HepG2 (cell line): ENCODE measurements at regions not wholly inside any gene's neighbourhood (a gene's known extent, or its start where the extent isn't known, plus 50 kb on each side); places are given as distances from the start of the nearest gene placed in this dataset.

Source experiments
- ATAC-seq: fragments of 200-7000 bp; cut with Tn5 transposase; 3 replicates; pipeline ENCODE4 v1.9.1; 2020; ENCODE audit warnings: mild to moderate bottlenecking, moderate library complexity
- BruUV-seq: library from RNA; stranded (reverse); fragments of 400-500 nt; replicated peaks from 2 replicates; lab custom pipeline; 2021; lab: Mats Ljungman, UMichigan
- CTCF ChIA-PET: fragments of 300-600 bp; formaldehyde crosslinking; extraction: SDS; loops from one replicate; lab custom pipeline; 2021; ENCODE audit warnings: low total read pairs, inconsistent platforms, low intra/inter-chr PET ratio; lab: Yijun Ruan, JAX
- POLR2A ChIA-PET: fragments of 350-600 bp; sonication (Branson Sonifier 250); formaldehyde crosslinking; loops from one replicate; lab custom pipeline; 2020; ENCODE audit warnings: antibody characterized with exemption, inconsistent platforms; lab: Yijun Ruan, JAX
- DNase-seq: peaks from one replicate; pipeline ENCODE4 v3.0.0-alpha.2; 2015; ENCODE audit warnings: low spot score
- FAIRE-seq: peaks from 3 replicates; lab custom pipeline; 2011; peaks lifted over from hg19 to GRCh38; lab: Jason Lieb, UNC
- H2AFZ ChIP-seq: one replicate; pipeline ENCODE4 v1.6.1; 2011; ENCODE audit warnings: low read length, inconsistent platforms
- H3K27ac ChIP-seq: fragments of 300-600 bp; 3 replicates; pipeline ENCODE4 v1.8.0; 2011; ENCODE audit warnings: mixed run types, mild to moderate bottlenecking, mixed read lengths, low read length, inconsistent platforms; ENCODE audit not compliant: insufficient read depth; ENCODE audit errors: extremely low read length
- H3K27me3 ChIP-seq, 2 experiments: fragments of 200-600 bp in 1 of 2; 2 replicates in 1 of 2; 3 replicates in 1 of 2; pipeline versions ENCODE4 v1.6.0 to v1.8.0; 2011; ENCODE audit warnings: low read length in 2 of 2, mild to moderate bottlenecking in 2 of 2, moderate library complexity in 2 of 2, inconsistent platforms in 1 of 2; ENCODE audit not compliant: insufficient read depth in 2 of 2, control insufficient read depth in 1 of 2
- H3K36me3 ChIP-seq, 2 experiments: fragments of 200-600 bp in 1 of 2; replicated peaks in 1 of 2; 2 replicates in 1 of 2; 3 replicates in 1 of 2; pipeline versions ENCODE4 v1.5.1 to v1.8.0; 2011; ENCODE audit warnings: low read length in 2 of 2, inconsistent platforms in 1 of 2; ENCODE audit not compliant: insufficient read depth in 2 of 2, control insufficient read depth in 1 of 2
- H3K4me1 ChIP-seq: 2 replicates; pipeline ENCODE4 v1.5.1; 2012; ENCODE audit warnings: low read length, inconsistent platforms; ENCODE audit not compliant: insufficient read depth
- H3K4me2 ChIP-seq: 2 replicates; pipeline ENCODE4 v1.6.0; 2011; ENCODE audit warnings: low read depth, low read length, inconsistent platforms
- H3K4me3 ChIP-seq, 3 experiments: fragments of 200-600 bp in 1 of 3; sonication (generic), shearing (Covaris generic) in 1 of 3; replicated peaks in 1 of 3; 2 replicates each; pipeline ENCODE4 v1.5.1; 2011 to 2016; ENCODE audit warnings: low read length in 3 of 3, inconsistent platforms in 2 of 3, low read depth in 2 of 3, mild to moderate bottlenecking in 2 of 3, control low read depth in 1 of 3, mixed read lengths in 1 of 3; ENCODE audit not compliant: insufficient read depth in 1 of 3
- H3K79me2 ChIP-seq: one replicate; pipeline ENCODE4 v1.6.1; 2011; ENCODE audit warnings: low read length, inconsistent platforms; ENCODE audit not compliant: insufficient read depth
- H3K9ac ChIP-seq: 2 replicates; pipeline ENCODE4 v1.6.0; 2011; ENCODE audit warnings: mild to moderate bottlenecking, low read depth, low read length, inconsistent platforms; ENCODE audit not compliant: insufficient read depth
- H3K9me3 ChIP-seq: 2 replicates; pipeline ENCODE4 v1.5.1; 2012; ENCODE audit warnings: mild to moderate bottlenecking, low read length
- H4K20me1 ChIP-seq: 2 replicates; pipeline ENCODE4 v1.6.0; 2011; ENCODE audit warnings: inconsistent platforms, mild to moderate bottlenecking, low read length, moderate library complexity; ENCODE audit not compliant: insufficient read depth
- ATAD3A ChIP-seq: sonication (generic); formaldehyde crosslinking; IDR thresholded peaks from 2 replicates; pipeline ENCODE4 v1.4.0; 2020; ENCODE audit warnings: missing genetic modification reagents
- CHCHD3 ChIP-seq: sonication (generic); formaldehyde crosslinking; IDR thresholded peaks from 2 replicates; pipeline ENCODE4 v1.8.0; 2022; ENCODE audit warnings: mild to moderate bottlenecking, missing genetic modification reagents, moderate library complexity
- CREB1 ChIP-seq, 2 experiments: fragments of 450-650 bp in 1 of 2; IDR thresholded peaks; 2 replicates each; pipeline ENCODE4 v1.6.1; 2016 to 2017; ENCODE audit warnings: control low read depth in 1 of 2, mild to moderate bottlenecking in 1 of 2, missing compliant biosample characterization in 1 of 2, missing genetic modification characterization in 1 of 2
- SIX1 ChIP-seq: sonication (generic); formaldehyde crosslinking; IDR thresholded peaks from 2 replicates; pipeline ENCODE4 v1.4.0; 2020; ENCODE audit warnings: missing genetic modification reagents, borderline replicate concordance
- SPEN ChIP-seq: sonication (generic); formaldehyde crosslinking; IDR thresholded peaks from 2 replicates; pipeline ENCODE4 v1.5.1; 2020; ENCODE audit warnings: low read depth, mild to moderate bottlenecking, missing genetic modification reagents
- TBL1XR1 ChIP-seq: fragments of 150-350 bp; IDR thresholded peaks from 2 replicates; pipeline ENCODE4 v1.6.1; 2014; ENCODE audit warnings: borderline replicate concordance, low read length; ENCODE audit not compliant: partially characterized antibody
- TBX2 ChIP-seq: sonication (generic); formaldehyde crosslinking; IDR thresholded peaks from 2 replicates; pipeline ENCODE4 v1.5.0; 2020; ENCODE audit warnings: missing genetic modification reagents, mild to moderate bottlenecking, borderline replicate concordance
- ZKSCAN8 ChIP-seq: IDR thresholded peaks from 2 replicates; pipeline ENCODE4 v1.6.1; 2016; ENCODE audit warnings: borderline replicate concordance, missing genetic modification reagents, missing compliant biosample characterization
- ZNF431 ChIP-seq: sonication (generic); formaldehyde crosslinking; IDR thresholded peaks from 2 replicates; pipeline ENCODE4 v1.9.0; 2022; ENCODE audit warnings: missing genetic modification reagents, low read depth, mild to moderate bottlenecking, borderline replicate concordance
- ZNF607 ChIP-seq: sonication (generic); formaldehyde crosslinking; IDR thresholded peaks from 2 replicates; pipeline ENCODE4 v1.5.1; 2020; ENCODE audit warnings: missing genetic modification reagents, mild to moderate bottlenecking, borderline replicate concordance
- ZNF678 ChIP-seq: sonication (generic); formaldehyde crosslinking; IDR thresholded peaks from 2 replicates; pipeline ENCODE4 v1.4.0; 2020; ENCODE audit warnings: mild to moderate bottlenecking, missing genetic modification reagents
- WGBS: methylation state at CpG from one replicate; pipeline ENCODE4 v1.1.6; 2017; ENCODE audit warnings: low lambda C conversion rate; 5-methylcytosine and 5-hydroxymethylcytosine counted together
- in situ Hi-C: cut with HindIII; loops from 2 replicates; pipeline ENCODE4 v1.10.0; 2017; ENCODE audit warnings: low pct_unique_long_range_greater_than_20kb; ENCODE audit not compliant: extremely low pct_ligation_motif_present
- intact Hi-C: fragments of 100-400 bp; cut with micrococcal nuclease; formaldehyde crosslinking; loops from one replicate; pipeline ENCODE4 v1.10.0; 2022; ENCODE audit not compliant: unreplicated experiment
- TF ChIP-seq, protein P1 (sequence below): sonication (generic); formaldehyde crosslinking; IDR thresholded peaks from 2 replicates; pipeline ENCODE4 v1.8.0; 2022; ENCODE audit warnings: mild to moderate bottlenecking, missing genetic modification reagents, borderline replicate concordance
- TF ChIP-seq, protein P2 (sequence below): sonication (generic); formaldehyde crosslinking; IDR thresholded peaks from 2 replicates; pipeline ENCODE4 v1.5.0; 2020; ENCODE audit warnings: mild to moderate bottlenecking, low read depth, missing genetic modification reagents, borderline replicate concordance

DNA sequence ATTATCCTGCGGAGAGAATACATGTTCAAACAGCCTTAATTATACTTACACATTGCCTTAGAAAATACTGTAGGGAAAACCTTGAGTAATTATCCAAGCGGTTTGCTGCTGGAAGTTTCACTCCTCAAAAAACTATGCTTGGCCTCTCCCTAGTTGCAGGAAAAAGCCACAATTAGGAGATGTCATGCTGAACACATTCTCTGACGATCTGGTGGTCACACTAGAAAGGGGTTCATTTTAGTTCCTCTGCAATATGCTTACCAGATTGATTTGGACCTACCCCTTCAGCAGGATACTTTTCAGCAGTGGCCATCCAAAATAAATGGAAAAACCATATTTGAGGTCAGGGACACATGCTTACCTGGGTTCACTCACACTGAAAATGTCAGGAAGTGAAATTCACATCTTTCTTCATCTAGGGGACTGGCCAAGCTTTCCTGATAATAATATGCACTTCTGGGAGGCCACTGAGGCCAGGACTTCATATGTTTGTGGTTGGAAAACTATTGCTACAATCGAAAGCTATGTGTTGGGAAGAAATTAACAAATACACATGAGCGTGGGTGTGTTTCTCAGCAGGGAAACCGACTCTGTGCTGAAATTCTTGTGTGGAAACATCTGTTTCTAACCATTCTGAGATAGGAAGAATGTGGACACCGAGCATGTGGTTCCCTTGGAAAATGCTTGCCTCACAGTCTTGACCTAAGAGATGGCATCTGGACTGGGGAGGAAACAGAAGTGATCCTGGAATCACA, 68.8 kb downstream of the ATXN3L start:
- Histone ChIP-seq H3K9me3 (no peaks in the 10 kb centered on the region), H3K4me3 (no peak overlapping the region), H3K36me3 (no peaks in the 10 kb centered on the region), H2AFZ (no peak overlapping the region), H3K9ac (no peak overlapping the region), H4K20me1 (no peaks in the 10 kb centered on the region), H3K27me3 (no peaks in the 10 kb centered on the region), H3K4me1 (no peaks in the 10 kb centered on the region; the same call in 1 of the 2 replicates), H3K27ac (no peak overlapping the region), H3K79me2 (no peaks in the 10 kb centered on the region), H3K4me2 (no peak overlapping the region)
- intact Hi-C loops (no loop called here), in situ Hi-C loops (no loop called here)
- ChIA-PET CTCF (no interaction called here), POLR2A (no interaction called here)
- DNase-seq = no peak
- WGBS = 21% methylated on average over 6 of the region's 7 CpGs
- no peak for FAIRE-seq
- no peak for ATAC-seq
- TF ChIP-seq, protein P1, sequence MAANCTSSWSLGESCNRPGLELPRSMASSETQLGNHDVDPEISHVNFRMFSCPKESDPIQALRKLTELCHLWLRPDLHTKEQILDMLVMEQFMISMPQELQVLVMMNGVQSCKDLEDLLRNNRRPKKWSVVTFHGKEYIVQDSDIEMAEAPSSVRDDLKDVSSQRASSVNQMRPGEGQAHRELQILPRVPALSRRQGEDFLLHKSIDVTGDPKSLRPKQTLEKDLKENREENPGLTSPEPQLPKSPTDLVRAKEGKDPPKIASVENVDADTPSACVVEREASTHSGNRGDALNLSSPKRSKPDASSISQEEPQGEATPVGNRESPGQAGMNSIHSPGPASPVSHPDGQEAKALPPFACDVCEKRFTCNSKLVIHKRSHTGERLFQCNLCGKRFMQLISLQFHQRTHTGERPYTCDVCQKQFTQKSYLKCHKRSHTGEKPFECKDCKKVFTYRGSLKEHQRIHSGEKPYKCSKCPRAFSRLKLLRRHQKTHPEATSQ (CRISPR knock-in tag) = no peak
- no peak for TF ChIP-seq ZNF607 (CRISPR knock-in tag)
- TF ChIP-seq CHCHD3 (CRISPR knock-in tag) = no peak
- TF ChIP-seq ZNF678 = no peak
- TF ChIP-seq, protein P2, sequence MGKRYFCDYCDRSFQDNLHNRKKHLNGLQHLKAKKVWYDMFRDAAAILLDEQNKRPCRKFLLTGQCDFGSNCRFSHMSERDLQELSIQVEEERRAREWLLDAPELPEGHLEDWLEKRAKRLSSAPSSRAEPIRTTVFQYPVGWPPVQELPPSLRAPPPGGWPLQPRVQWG (CRISPR knock-in tag) = no peak
- TF ChIP-seq SIX1 (CRISPR knock-in tag) = no peak
- no peak for TF ChIP-seq ZKSCAN8
- TF ChIP-seq SPEN (CRISPR knock-in tag) = no peak
- no peak for TF ChIP-seq ATAD3A
- TF ChIP-seq TBL1XR1 = no peak
- no peak for TF ChIP-seq ZNF431 (CRISPR knock-in tag)
- no peak for TF ChIP-seq TBX2
- no peak for TF ChIP-seq CREB1 (IDR thresholded peaks at IDR 0.05)
- no peak for TF ChIP-seq CREB1 (CRISPR knock-in tag; IDR thresholded peaks at IDR 0.05)
- no TSS peak for BruUV-seq
